ENCODE measurements at regions not wholly inside any gene's neighbourhood (a gene's known extent, or its start where the extent isn't known, plus 50 kb on each side); places are given as distances from the start of the nearest gene placed in this dataset.

DNA sequence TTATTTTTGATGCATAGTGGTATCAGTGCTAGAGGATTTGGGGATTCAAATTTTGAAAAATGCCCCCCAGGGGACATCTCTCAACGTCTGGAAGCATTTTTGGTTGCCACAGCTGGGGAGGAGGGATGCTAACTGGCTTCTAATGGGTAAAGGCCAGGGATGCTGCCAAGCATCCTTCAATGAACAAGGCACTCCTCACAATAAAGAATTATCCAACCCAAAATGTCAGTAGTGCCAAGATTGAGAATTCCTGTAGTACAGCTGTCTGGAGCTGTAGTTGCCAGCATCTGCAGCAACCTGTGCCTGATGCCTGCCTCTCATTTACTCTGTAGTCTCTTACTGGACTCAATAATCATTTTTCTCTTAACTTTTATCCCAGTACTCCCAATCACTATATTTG, 53.5 kb downstream of the SEPTIN7 start:
- TF ChIP-seq, protein P1, sequence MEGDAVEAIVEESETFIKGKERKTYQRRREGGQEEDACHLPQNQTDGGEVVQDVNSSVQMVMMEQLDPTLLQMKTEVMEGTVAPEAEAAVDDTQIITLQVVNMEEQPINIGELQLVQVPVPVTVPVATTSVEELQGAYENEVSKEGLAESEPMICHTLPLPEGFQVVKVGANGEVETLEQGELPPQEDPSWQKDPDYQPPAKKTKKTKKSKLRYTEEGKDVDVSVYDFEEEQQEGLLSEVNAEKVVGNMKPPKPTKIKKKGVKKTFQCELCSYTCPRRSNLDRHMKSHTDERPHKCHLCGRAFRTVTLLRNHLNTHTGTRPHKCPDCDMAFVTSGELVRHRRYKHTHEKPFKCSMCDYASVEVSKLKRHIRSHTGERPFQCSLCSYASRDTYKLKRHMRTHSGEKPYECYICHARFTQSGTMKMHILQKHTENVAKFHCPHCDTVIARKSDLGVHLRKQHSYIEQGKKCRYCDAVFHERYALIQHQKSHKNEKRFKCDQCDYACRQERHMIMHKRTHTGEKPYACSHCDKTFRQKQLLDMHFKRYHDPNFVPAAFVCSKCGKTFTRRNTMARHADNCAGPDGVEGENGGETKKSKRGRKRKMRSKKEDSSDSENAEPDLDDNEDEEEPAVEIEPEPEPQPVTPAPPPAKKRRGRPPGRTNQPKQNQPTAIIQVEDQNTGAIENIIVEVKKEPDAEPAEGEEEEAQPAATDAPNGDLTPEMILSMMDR (IDR thresholded peaks at IDR 0.05) = no peak
- no peak for TF ChIP-seq POLR2A (IDR thresholded peaks at IDR 0.05; ENCODE audit: low read length)
- TF ChIP-seq SREBF2 (IDR thresholded peaks at IDR 0.05) = no peak
- TF ChIP-seq RAD21 (conservative IDR thresholded peaks at IDR 0.05 in 1 of 2, IDR thresholded peaks at IDR 0.05 in 1 of 2) = no peak
- no peak for TF ChIP-seq MAFK (IDR thresholded peaks at IDR 0.05; ENCODE audit: partially characterized antibody)
- no peak for TF ChIP-seq EP300 (IDR thresholded peaks at IDR 0.05)
- TF ChIP-seq CEBPB (IDR thresholded peaks at IDR 0.05) = no peak
- TF ChIP-seq CHD2 (IDR thresholded peaks at IDR 0.05; ENCODE audit: low read length, partially characterized antibody) = no peak
- TF ChIP-seq, protein P2, sequence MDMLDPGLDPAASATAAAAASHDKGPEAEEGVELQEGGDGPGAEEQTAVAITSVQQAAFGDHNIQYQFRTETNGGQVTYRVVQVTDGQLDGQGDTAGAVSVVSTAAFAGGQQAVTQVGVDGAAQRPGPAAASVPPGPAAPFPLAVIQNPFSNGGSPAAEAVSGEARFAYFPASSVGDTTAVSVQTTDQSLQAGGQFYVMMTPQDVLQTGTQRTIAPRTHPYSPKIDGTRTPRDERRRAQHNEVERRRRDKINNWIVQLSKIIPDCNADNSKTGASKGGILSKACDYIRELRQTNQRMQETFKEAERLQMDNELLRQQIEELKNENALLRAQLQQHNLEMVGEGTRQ (IDR thresholded peaks at IDR 0.05) = no peak
